ENCODE measurements at regions not wholly inside any gene's neighbourhood (a gene's known extent, or its start where the extent isn't known, plus 50 kb on each side); places are given as distances from the start of the nearest gene placed in this dataset.

DNA sequence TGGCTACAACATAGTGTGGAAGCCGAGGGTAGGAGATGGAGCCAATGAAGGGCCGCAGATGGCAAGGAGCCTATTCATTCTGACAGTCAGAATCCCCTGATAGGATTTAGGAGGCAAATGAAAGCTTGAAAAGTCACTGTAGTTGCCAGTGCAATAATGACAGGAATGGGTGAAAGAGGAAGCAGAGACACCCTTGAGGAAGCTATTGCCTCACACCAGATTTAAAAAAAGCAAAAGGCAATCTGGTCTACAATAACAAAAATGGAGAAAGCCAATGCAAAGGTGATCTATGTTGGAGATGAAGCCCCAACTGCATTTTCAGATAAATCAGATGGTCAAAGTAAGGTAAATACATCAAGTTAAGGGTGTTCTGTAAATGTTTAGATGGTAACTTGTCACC is 158.5 kb downstream of the TUBA3C start:
- Histone ChIP-seq H3K9me3 (ENCODE audit: control insufficient read depth in 2 of 3, insufficient read depth in 1 of 3, low read length in 3 of 3) (peaks cover 0 to 2% (median 0%) of the 10 kb centered on the region in 3 donors), H3K9ac (ENCODE audit: low read length in 3 of 3) (no peak overlapping the region)
- intact Hi-C loops (cut with DNase I), result no loop called here

DNA sequence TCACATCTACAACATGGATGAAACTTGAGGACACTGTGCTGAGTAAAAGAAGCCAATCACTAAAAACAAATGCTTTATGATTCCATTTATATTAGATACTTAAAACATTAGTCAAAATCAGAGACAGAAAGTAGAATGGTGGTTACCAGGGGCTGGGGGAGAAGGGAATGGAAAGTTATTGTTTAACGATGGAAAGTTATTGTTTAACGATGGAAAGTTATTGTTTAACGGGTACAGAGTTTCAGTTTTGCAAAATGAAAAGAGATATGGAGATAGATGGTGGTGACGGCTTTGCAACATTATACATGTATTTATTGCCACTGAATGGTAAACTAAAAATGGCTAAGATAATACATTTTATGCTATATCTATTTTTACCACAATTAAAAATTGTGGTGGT is 160.6 kb downstream of the TUBA3C start:
- intact Hi-C loops (cut with DNase I), result no loop called here
- DNase-seq (no peak), FAIRE-seq (no peak)
- Histone ChIP-seq H3K4me3 (ENCODE audit: low read length in 3 of 3) (no peak overlapping the region), H3K27me3 (ENCODE audit: control insufficient read depth, insufficient read depth, low read length) (no peaks in the 10 kb centered on the region), H3K36me3 (ENCODE audit: control insufficient read depth in 2 of 3, insufficient read depth in 3 of 3, low read length in 3 of 3) (no peaks in the 10 kb centered on the region), H3K27ac (ENCODE audit: low read depth in 2 of 2, low read length in 2 of 2) (no peak overlapping the region), H3K9me3 (ENCODE audit: control insufficient read depth in 2 of 3, insufficient read depth in 1 of 3, low read length in 3 of 3) (peaks cover 0 to 2% (median 0%) of the 10 kb centered on the region in 3 donors), H3K9ac (ENCODE audit: low read length in 3 of 3) (no peak overlapping the region), H3K4me1 (ENCODE audit: control insufficient read depth in 2 of 3, insufficient read depth in 2 of 3, low read depth in 1 of 3, low read length in 3 of 3) (no peaks in the 10 kb centered on the region)
- TF ChIP-seq, protein P1, sequence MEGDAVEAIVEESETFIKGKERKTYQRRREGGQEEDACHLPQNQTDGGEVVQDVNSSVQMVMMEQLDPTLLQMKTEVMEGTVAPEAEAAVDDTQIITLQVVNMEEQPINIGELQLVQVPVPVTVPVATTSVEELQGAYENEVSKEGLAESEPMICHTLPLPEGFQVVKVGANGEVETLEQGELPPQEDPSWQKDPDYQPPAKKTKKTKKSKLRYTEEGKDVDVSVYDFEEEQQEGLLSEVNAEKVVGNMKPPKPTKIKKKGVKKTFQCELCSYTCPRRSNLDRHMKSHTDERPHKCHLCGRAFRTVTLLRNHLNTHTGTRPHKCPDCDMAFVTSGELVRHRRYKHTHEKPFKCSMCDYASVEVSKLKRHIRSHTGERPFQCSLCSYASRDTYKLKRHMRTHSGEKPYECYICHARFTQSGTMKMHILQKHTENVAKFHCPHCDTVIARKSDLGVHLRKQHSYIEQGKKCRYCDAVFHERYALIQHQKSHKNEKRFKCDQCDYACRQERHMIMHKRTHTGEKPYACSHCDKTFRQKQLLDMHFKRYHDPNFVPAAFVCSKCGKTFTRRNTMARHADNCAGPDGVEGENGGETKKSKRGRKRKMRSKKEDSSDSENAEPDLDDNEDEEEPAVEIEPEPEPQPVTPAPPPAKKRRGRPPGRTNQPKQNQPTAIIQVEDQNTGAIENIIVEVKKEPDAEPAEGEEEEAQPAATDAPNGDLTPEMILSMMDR (IDR thresholded peaks at IDR 0.05; ENCODE audit: borderline replicate concordance, extremely low read depth, insufficient read depth), result no peak

More for the DNA sequence above, 158.5 kb downstream of the TUBA3C start:
- FAIRE-seq (no peak), DNase-seq (no peak)
- Histone ChIP-seq H3K4me3 (ENCODE audit: low read length in 3 of 3) (no peak overlapping the region), H3K4me1 (ENCODE audit: control insufficient read depth in 2 of 3, insufficient read depth in 2 of 3, low read depth in 1 of 3, low read length in 3 of 3) (no peaks in the 10 kb centered on the region), H3K27ac (ENCODE audit: low read depth in 2 of 2, low read length in 2 of 2) (no peak overlapping the region), H3K36me3 (ENCODE audit: control insufficient read depth in 2 of 3, insufficient read depth in 3 of 3, low read length in 3 of 3) (no peaks in the 10 kb centered on the region), H3K27me3 (ENCODE audit: control insufficient read depth, insufficient read depth, low read length) (no peaks in the 10 kb centered on the region)
- TF ChIP-seq, protein P1 (IDR thresholded peaks at IDR 0.05; ENCODE audit: borderline replicate concordance, extremely low read depth, insufficient read depth), result no peak

DNA sequence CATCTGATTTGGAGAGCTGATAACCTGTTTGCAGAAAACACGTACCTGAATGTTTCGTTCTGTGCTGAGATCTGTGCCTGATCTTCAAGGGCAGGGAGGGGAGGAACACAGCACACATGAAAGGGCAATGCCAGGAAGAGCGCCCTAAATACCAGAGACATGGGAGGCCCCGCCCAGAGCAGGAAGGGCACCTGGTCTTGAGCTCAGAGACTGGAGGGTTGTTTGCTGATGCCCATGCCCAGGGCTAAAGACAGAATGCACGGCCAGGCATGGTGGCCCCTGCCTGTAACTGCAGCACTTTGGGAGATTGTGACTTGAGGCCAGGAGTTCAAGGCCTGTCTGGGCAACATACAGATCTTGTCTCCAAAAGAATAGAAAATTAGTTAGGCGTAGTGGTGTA is 183.2 kb downstream of the TUBA3C start:
- Histone ChIP-seq H3K4me3 (ENCODE audit: low read length in 3 of 3) (no peak overlapping the region), H3K9me3 (ENCODE audit: control insufficient read depth in 2 of 3, insufficient read depth in 1 of 3, low read length in 3 of 3) (no peaks in the 10 kb centered on the region), H3K27ac (ENCODE audit: low read depth in 2 of 2, low read length in 2 of 2) (no peak overlapping the region), H3K36me3 (ENCODE audit: control insufficient read depth in 2 of 3, insufficient read depth in 3 of 3, low read length in 3 of 3) (no peaks in the 10 kb centered on the region), H3K4me1 (ENCODE audit: control insufficient read depth in 2 of 3, insufficient read depth in 2 of 3, low read depth in 1 of 3, low read length in 3 of 3) (no peaks in the 10 kb centered on the region), H3K27me3 (ENCODE audit: control insufficient read depth, insufficient read depth, low read length) (no peaks in the 10 kb centered on the region), H3K9ac (ENCODE audit: low read length in 3 of 3) (no peak overlapping the region)
- intact Hi-C loops (cut with DNase I), result no loop called here
- no peak for DNase-seq
- no peak for FAIRE-seq
- TF ChIP-seq, protein P1 (IDR thresholded peaks at IDR 0.05; ENCODE audit: borderline replicate concordance, extremely low read depth, insufficient read depth), result no peak

DNA sequence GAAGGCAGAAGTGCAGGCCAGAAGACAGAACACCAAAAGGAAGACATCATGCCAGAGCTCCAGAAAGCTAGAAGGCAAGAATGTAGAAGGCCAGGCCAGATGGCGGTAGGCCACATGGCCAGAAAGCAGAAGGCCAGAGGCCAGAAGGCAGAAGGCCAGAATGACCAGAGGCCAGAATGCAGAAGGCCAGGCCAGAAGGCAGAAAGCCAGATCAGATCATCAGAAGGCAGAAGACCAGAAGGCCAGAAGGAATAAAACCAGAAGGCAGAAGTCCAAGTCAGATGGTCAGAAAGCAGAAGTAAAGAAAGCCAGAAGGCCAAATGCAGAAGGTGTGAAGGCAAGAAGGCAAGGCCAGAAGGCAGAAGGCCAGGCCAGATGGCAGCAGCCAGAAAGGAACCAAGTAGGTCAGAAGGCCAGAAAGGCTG is 185.0 kb downstream of the TUBA3C start:
- TF ChIP-seq, protein P1 (IDR thresholded peaks at IDR 0.05; ENCODE audit: borderline replicate concordance, extremely low read depth, insufficient read depth), result no peak
- Histone ChIP-seq H3K9ac (ENCODE audit: low read length in 3 of 3) (no peak overlapping the region), H3K36me3 (ENCODE audit: control insufficient read depth in 2 of 3, insufficient read depth in 3 of 3, low read length in 3 of 3) (no peaks in the 10 kb centered on the region), H3K9me3 (ENCODE audit: control insufficient read depth in 2 of 3, insufficient read depth in 1 of 3, low read length in 3 of 3) (no peaks in the 10 kb centered on the region), H3K4me1 (ENCODE audit: control insufficient read depth in 2 of 3, insufficient read depth in 2 of 3, low read depth in 1 of 3, low read length in 3 of 3) (no peaks in the 10 kb centered on the region), H3K4me3 (ENCODE audit: low read length in 3 of 3) (no peak overlapping the region), H3K27me3 (ENCODE audit: control insufficient read depth, insufficient read depth, low read length) (no peaks in the 10 kb centered on the region), H3K27ac (ENCODE audit: low read depth in 2 of 2, low read length in 2 of 2) (no peak overlapping the region)
- DNase-seq (no peak), FAIRE-seq (no peak)
- intact Hi-C loops (cut with DNase I), result no loop called here
